ENCODE measurements at regions not wholly inside any gene's neighbourhood (a gene's known extent, or its start where the extent isn't known, plus 50 kb on each side); places are given as distances from the start of the nearest gene placed in this dataset.
"Not testable (repeated sequence)": the region's sequence is repeated elsewhere in the genome, so short reads cannot be mapped to it uniquely, and the experiment has no call there.

DNA sequence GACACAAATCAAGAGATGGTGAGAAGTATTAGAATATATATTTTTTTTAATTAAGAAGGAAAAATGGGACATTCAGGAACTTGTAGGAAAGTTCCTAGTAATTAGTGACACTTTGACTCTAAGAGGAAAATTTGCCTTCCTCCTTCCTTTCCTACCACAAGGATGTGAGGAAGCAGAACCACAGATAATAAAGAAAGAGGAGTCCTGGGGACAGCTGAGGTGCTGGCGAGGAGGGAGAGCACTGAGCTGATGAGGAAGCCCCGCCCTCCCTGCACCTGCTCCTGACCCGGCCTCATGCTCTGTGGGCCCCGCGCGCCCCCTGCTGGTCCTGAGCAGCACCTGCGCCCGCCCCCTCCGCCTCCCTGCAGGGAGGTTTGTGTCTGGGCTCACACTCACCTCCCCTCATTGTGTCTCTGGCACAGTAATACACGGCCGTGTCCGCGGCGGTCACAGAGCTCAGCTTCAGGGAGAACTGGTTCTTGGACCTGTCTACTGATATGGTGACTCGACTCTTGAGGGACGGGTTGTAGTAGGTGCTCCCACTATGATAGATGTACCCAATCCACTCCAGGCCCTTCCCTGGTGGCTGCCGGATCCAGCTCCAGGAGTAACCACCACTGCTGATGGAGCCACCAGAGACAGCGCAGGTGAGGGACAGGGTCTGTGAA, 822.6 kb downstream of the TMEM121 start:
- DNase-seq: not testable (repeated sequence)

DNA sequence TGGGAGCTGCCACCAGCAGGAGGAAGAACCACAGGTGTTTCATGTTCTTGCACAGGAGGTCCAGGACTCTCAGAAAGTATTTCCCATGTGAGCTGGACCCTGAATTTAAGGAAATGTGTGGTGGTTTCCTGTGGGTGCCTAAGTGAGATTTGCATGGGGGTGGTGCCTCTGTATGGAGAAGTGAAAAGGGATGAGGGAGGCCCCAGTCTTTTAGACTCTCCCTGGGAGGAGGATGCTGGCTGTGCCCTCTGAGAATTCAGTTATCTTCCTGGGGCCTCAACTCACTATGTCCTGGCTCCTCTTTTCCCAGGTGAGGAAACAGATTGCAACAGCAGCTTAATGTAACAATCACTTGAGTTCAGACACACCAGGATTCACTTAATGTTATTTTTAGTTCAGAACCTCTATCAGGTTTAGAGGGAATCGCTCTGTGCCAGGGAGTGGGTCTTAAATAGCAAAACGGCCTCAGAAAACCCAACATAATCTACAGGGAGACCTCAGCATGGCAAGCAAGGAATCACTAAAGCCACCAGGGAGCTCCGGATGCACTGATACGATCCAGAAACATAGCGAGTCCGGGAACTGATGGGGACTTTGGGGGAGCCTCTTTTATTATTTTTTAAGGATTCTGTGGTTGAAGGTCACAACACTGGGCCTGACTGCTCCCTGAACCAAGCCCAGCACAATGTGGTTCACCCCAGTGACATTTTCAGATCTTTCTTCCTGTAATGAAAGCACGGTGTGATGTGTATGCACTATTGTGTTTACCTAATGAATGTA, 823.5 kb downstream of the TMEM121 start:
- not testable (repeated sequence) for DNase-seq

DNA sequence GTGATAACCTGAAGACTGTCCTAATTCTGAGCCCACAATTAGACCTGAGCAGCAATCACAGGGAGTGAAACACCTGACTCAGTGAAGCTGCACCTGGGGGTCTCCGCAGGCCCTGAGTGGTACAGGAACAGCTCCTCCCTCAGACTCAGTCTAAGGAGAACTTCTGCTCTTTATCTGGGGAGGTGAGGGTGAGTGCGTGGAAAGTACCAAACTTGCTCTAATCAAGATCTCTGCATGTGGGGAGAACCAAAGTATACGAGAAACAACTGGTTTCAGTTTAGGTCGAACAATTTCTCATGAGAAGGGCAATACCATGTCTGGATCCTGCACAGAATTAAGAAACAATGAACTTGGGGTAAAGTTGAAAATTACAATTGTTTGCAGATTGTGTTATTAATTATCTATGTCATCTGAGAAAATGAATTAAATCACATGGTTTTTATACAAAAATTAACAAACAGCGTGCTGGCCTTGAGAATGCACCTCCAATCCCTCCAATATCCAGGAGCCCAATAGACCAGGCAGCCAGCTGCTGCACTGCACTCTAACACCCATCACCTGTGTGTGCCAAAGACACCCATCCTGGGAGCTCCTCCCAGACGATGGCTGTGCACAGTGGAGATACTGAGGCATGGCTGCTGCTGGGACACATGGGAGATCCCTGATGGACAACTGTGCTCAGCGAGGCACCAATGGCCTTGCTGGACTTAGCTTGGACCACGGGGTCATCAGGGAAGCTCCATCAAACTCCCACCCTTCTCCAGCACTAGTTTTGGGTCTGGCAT, 828.8 kb downstream of the TMEM121 start:
- DNase-seq: not testable (repeated sequence)

DNA sequence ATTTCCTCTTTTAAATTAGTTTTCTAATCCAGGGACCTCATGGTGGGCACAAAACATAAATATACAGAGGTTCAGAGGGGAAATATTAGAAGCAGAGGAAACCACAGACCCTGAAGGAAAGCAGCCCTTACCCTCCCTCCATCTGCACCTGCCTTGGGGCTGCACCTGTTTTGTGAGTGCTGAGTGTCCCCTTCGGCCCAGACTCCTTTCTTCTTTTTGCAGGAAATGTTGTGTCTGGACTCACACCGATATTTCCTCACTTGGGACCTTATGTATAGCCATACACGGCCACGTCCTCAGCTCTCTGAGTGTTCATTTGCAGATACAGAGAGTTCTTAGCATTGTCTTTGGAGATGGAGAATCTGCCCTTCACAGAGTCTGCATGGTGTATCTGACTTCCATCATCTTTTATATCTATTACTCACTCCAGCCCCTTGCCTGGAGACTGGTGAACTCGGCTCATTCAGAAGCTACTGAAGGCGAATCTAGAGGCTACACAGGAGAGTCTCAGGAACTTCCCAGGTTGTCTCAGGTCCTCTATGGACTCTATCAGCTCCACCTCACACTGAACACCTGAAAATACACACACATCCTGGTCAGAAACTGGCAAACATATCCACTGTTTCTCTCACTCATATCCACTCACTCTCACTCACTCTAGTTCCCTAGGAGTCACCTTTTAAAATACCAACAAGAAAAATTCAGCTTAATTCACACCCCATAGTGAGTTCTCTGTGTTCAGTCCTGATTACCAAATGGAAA, 829.7 kb downstream of the TMEM121 start:
- DNase-seq: not testable (repeated sequence)

DNA sequence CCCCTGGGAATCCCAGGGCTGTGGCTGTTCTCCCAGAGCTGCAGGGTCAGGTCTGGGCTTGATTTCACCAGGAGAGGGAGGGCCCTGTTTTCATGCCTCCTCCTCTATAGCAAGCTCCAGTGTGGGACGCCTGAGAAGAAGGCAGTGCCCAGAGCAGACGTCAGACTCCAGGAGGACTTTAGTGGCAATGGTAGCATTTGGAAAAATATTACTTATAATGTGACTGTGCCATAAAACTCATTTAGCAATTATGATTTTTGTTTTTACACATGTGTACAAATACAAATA, 830.2 kb downstream of the TMEM121 start:
- DNase-seq: not testable (repeated sequence)

DNA sequence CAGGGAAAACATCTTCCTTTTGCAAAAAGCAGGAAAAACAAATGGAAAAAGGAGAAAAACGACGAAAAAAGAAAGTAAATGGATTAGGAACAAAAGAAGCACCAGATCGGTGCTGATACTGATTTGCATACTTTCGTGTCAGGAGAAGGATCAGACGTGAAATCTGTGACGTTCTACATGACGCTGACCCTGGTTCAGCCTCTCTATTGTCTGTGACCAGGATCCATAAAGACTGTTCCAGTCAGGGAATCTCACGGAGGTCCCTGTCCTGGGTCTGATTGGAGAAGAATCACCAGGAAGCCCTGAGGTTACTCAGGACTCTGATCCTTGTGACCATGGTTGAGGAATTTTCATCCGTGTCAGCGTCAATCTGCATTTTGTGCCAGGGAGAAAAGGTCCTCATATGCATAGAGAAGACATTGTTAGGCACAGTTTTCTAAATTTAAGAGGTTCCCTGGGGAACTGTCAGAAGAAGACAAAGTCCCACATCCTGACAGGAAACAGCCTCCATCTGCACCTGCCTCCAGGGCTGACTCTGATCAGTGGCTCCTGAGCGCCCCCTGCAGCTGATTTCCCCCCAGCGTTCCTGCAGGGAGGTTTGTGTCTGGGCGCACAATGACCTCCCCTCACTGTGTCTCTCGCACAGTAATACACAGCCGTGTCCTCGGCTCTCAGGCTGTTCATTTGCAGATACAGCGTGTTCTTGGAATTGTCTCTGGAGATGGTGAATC, 832.9 kb downstream of the TMEM121 start:
- not testable (repeated sequence) for DNase-seq

DNA sequence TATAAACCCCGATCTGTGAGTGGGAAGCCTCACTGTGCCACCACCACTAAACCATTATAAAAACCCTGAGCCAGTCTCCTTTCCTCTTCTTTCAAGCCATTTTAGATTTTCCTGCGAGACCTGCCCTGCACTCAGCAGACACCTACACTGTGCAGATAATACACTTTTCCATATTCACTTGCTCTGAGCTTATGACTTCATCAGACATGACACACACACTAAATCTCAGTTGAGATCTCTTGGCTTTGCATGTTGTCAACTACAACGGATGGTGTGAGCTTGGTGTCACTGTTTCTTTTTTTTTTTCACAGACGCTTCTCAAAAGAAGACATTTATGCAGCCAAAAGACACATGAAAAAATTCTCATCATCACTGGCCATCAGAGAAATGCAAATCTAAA, 839.0 kb downstream of the TMEM121 start:
- not testable (repeated sequence) for DNase-seq

DNA sequence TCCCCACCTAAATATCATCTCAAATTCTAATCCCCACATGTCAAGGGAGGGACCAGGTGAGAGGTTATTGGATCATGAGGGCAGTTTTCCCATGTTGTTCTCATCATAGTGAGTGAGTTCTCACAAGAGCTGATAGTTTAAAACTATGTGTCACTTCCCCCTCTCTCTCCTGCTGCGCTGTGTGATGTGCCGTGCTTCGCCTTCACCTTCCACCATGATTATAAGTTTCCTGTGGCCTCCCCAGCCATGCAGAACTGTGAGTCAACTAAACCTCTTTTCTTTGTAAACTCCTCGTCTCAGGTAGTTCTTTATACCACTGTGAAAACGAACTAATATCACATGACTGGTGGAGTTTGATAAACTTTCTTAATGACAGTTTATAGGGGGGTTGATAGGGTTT, 839.5 kb downstream of the TMEM121 start:
- DNase-seq: not testable (repeated sequence)

DNA sequence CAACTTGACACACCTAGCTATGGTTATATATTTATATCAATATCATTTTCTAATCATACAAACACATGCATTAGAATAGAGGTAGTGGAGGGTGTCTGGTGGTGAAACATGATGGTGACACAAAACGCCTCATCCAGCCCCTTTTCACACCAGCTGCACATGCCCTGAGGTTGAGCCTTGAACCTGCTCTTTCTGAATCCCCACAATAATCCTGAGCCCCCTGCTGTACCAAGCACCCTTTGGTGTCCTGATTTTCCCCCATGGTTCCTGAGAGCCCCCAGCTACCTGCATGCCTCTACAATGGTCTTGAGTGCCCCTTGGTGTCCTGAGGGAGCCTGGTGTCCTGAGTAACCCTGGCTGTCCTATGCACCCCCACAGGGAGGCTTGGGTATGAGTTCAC, 840.6 kb downstream of the TMEM121 start:
- not testable (repeated sequence) for DNase-seq

DNA sequence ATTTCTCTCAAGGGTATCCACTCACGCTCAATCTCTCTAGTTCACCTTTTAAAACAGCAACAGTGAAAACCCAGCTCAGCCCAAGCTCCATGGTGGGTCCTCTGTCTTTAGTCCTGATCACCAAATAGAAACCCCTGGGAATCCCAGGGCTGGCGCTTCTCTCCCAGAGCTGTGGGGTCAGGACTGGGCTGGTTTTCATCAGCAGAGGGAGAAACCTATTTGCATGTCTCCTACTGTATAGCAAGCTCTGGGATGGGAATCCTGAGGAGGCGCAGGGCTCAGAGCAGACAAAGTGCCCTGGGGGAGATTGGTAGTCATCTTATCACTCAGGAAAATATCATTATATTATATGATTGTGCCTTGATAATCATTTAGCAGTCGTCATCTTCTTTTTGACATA, 843.1 kb downstream of the TMEM121 start:
- not testable (repeated sequence) for DNase-seq

DNA sequence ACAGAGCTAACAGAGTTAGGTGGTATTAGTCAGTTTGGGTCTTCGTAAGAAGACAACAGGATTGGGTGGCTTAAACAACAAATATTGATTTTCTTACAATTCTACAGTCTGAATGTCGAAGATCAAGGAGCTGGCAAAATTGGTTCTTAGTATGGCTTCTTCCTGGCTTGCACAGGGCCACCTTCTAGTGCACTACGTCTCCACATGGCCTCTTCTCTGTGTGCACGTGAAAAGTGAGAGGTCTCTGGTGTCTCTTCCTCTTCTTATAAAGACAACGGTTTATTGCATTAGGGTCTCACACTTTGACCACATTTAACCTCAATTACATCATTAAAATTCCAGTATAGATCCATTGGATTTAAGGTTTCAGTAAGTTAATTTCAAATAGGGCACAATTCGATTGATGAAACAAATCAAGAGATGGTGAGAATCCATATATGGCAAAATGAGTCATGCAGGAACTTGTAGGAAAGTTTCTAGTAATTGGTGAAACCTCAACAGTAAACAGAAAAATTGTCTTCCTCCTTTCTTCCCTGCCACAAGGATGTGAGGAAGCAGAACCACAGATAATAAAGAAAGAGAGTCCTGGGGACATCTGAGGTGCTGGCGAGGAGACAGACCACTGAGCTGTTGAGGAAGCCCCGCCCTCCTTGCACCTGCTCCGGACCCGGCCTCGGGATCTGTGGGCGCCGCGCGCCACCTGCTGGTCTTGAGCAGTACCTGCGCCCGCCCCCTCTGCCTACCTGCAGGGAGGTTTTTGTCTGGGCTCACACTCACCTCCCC, 846.7 kb downstream of the TMEM121 start:
- DNase-seq: peak; percentile 27

DNA sequence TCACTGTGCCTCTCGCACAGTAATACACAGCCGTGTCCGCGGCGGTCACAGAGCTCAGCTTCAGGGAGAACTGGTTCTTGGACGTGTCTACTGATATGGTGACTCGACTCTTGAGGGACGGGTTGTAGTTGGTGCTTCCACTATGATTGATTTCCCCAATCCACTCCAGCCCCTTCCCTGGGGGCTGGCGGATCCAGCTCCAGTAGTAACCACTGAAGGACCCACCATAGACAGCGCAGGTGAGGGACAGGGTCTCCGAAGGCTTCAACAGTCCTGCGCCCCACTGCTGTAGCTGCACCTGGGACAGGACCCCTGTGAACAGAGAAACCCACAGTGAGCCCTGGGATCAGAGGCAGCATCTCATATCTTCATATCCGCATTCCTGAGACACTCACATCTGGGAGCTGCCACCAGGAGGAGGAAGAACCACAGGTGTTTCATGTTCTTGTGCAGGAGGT, 847.3 kb downstream of the TMEM121 start:
- not testable (repeated sequence) for DNase-seq

DNA sequence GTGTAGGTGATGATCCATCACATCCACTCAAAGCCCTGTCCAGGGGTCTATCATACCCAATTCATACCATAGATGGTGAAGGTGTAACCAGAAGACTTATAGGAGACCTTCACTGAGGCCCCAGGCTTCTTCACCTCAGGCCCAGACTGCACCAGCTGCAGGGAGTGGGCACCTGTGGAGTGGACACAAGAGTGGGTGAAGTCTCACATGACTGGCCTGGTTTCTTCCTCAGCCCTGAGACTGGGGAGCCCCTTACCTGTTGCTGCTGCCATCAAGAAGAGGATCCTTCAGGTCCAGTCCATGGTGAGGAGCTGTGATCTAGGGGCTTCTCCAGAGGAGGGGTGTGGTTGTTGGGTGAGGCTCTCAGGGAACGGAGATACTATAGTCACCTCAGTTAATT, 851.0 kb downstream of the TMEM121 start:
- DNase-seq: no peak

DNA sequence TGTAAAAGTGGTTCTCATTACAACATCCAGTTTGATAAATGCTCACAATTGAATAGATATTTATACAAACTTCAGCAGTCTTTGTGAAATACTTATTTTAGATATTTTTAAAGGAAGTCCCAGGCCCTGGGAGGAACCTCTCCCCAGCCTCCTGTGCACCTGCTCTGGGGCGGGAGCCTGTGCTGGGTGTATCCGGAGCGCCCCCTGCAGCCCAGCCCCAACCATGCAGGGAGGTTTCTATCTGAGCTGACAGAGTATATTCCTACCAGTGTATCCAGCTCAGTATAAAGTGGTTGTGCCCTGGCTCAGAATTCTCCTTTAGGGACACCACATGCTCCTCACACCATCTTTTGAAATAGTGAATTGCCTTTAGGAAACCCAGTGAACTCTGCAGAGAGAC, 851.8 kb downstream of the TMEM121 start:
- no peak for DNase-seq

DNA sequence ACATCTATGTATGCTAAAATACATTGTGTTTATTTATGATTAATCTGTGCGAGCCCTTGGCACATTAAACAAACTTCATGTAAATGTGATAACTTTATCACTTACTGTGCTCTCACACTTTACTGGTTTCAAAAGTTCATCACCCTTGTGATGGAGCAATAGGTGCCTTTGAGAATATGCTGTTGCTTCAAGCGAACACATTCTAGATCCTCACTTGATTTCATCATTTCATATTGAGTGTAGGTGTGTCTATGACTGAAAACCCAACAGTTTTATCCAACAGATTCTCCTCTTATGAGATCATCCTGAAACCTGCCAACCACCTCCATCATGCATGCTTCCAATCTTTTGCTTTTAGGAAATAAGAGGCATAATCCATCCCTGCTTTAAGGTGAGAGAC, 854.4 kb downstream of the TMEM121 start:
- no peak for DNase-seq

DNA sequence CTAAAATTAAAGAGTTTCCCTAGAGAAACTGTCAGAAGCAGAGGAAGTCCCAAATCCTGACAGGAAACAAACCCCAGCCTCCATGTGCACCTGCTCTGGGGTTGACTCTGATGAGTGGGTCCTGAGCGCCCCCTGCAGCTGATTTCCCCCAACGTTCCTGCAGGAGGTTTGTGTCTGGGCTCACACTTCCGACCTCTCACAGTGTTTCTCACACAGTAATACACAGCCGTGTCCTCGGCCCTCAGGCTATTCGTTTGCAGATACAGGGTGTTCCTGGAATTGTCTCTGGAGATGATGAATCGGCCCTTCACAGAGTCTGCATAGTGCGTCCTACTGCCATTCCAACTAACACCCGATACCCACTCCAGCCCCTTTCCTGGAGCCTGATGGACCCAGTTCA, 862.8 kb downstream of the TMEM121 start:
- not testable (repeated sequence) for DNase-seq

DNA sequence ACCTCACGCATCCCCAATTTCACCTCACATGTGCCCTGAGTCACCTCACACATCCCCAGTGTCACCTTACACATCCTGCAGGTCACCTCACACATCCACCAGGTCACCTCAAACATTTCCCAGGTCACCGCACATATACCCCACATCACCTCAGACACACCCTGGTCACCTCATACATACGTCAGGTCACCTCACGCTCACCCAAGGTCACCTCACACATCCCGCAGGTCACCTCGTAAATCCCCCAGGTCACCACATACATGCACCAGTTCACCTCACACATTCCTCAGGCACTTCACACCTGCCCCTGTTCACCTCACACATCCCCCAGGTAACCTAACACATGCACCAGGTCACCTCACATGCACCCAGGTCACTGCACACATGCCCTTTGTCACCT, 864.0 kb downstream of the TMEM121 start:
- DNase-seq: no peak

DNA sequence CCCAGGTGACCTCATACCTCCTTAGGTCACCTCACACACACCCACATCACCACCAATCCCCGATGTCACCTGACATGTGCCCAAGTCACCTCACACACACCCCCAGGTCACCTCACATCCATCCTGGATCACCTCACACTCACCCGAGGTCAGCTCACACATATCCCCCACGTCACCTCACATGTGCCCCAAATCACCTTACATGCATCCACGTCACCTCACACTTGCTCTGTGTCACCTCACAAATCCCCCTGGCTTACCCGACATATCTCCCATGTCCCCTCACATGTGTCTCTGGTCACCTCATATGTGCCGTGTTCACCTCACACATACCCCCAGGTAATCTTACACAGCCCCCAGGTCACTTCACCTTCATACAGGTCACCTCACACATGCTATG, 864.6 kb downstream of the TMEM121 start:
- no peak for DNase-seq

DNA sequence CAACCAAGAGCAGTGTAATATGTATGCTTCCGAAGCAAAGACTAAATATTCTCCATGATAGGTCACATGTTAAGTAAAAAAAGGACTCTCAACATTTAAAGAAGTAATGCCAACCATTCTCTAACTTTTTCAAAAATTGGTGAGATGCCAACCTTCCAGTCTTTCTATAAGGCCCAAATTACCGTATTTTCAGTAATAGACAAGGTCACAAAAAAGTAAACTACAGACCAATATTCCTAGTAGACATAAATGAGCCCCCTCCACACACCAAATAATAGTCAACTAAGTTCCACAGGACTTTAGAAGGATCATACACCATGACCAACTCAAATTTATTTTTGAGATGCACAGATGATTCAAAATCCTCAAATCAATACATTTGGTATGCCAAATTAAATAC, 867.4 kb downstream of the TMEM121 start:
- no peak for DNase-seq

DNA sequence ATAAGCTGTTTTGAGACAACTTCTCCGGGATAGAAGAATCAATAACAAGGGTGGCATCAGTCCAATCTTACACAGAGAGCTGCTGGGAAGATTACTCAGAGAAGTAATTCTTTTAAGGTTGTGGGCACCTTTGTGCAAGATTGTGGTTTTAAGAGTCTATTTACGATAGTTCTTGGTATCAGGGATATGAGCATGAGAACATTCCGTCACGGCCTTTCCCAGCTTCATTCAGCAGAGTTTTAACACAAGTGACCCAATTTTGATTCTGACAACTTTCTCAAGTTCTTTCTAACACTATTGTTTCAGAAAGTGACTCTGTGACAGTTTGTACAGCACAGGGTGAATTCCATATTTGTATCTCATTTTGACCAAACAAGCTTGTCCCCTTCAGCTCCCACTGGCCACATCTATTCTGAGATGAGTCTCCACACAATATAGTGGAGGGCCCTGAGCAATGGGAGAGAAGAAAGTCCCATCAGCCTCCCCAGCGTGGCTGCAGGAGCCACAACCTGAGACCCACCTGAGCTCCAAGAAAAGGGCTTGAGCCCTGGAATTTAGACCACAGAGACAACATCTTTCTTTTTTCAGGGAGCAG, 869.2 kb downstream of the TMEM121 start:
- no peak for DNase-seq

DNA sequence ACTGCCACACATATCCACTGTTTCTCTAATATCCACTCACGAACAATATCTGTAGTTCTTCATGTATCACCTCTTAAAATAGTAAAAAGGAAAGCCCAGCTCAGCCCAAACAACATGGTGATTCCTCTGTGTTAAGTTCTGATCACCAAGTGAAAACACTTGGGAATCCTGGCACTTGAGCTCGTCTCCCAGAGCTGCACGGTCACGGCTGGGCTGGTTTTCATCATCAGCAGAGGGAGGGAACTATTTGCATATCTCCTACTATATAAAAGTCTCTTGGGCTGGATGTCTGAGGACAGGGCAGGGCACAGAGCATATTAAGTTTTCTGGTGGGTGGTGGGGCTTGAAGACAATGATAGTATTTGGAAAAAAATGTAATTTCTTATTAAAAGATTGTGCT, 870.6 kb downstream of the TMEM121 start:
- DNase-seq: no peak

All from NCI-H1436 treated with DMSO at 0.1 percent for 48 hours (cell line).